Fibroblast of the aortic adventitia (primary cell): ENCODE measurements at regions not wholly inside any gene's neighbourhood (a gene's known extent, or its start where the extent isn't known, plus 50 kb on each side); places are given as distances from the start of the nearest gene placed in this dataset.

Source experiments
- DNase-seq: peaks from one replicate; pipeline ENCODE4 v3.0.0-alpha.2; 2010; ENCODE audit warnings: low read depth
- H3K4me3 ChIP-seq: 2 replicates; pipeline ENCODE4 v1.5.1; 2011; ENCODE audit warnings: low read depth, mild to moderate bottlenecking, control low read depth, low read length, moderate library complexity
- TF ChIP-seq, protein P1 (sequence below): IDR thresholded peaks from 2 replicates; pipeline ENCODE4 v1.5.1; 2011; ENCODE audit warnings: mild to moderate bottlenecking, low read length, control low read depth, inconsistent platforms; ENCODE audit not compliant: insufficient read depth

DNA sequence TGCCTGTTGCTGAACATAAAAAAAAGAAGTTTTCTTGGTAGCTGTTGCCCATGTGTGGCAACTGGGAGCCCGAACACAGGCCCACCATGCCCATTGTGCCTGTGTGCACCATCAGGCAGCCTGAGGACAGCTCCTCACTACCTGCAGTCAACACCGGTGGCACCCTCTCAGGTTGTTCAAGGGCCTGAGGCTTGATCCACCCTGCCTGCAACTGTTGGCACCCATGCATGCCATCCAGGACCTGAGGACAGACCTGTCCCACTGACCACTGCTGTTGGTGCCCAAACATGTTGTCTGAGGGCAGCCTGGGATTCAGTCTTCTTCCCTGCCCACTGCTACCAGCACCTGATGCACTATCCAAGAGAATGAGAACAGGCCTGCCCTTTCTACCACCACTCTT is 661.1 kb upstream of the ZNF804A start:
- no peak overlapping the region for H3K4me3 ChIP-seq
- DNase-seq, result no peak
- TF ChIP-seq, protein P1, sequence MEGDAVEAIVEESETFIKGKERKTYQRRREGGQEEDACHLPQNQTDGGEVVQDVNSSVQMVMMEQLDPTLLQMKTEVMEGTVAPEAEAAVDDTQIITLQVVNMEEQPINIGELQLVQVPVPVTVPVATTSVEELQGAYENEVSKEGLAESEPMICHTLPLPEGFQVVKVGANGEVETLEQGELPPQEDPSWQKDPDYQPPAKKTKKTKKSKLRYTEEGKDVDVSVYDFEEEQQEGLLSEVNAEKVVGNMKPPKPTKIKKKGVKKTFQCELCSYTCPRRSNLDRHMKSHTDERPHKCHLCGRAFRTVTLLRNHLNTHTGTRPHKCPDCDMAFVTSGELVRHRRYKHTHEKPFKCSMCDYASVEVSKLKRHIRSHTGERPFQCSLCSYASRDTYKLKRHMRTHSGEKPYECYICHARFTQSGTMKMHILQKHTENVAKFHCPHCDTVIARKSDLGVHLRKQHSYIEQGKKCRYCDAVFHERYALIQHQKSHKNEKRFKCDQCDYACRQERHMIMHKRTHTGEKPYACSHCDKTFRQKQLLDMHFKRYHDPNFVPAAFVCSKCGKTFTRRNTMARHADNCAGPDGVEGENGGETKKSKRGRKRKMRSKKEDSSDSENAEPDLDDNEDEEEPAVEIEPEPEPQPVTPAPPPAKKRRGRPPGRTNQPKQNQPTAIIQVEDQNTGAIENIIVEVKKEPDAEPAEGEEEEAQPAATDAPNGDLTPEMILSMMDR, result no peak

DNA sequence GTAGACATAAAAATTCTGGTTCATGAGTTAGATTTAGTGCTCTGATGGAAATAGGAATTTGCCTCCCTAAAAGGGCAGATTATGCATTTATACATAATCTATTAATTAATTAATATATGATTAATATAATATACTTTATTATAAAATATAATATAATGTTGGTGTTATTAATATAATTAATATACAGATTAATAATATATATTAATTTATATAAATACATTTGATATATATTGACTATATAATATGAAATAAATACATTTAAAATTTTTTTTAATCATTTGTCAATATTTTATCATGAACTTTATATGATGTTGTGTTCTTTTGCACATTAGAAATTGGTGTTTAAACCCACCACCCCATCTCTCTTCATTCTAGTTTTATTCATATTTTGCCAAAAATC is 652.1 kb upstream of the ZNF804A start:
- TF ChIP-seq, protein P1, result no peak
- H3K4me3 ChIP-seq, result no peak overlapping the region
- DNase-seq, result no peak

DNA sequence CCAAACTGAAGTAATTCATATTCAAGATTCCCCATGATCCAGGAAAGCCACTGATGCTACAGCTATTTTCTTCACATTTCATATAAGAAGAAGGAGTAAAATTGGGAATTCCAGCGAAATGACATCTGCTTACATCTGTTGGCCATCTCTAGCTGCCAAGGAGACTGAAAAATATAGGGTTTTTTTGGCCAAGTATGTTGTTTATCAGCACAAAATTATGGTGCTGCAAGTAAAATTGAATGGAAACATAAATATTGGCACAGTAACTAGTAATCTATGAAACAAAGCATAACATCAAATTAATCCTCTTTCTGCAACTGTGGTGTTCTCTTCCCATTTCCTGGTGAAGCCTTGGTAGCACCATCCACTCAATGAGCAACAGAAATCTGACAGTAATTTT is 649.5 kb upstream of the ZNF804A start:
- DNase-seq, result no peak
- TF ChIP-seq, protein P1, result no peak

DNA sequence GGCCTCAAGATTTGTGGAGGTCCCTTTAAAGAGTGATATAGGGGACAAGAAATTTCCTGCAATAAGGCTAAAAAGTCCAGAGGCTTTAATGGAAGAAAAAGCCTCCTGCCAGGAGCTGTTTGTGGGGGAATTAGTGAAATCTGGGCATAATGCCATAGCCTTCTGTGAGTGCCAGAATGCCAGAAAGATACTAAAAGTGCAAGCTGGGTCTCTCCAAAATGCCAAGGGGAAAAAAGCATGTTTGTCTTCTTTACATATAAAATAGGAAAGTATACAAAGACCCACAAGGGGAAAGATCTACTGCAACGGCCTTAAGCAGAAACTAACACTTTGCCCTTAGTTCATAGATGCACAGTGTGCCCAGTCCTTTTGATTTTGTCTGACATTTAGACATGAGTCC is 647.7 kb upstream of the ZNF804A start:
- H3K4me3 ChIP-seq, result no peak overlapping the region
- TF ChIP-seq, protein P1, result no peak
- no peak for DNase-seq

More for the DNA sequence above, 649.5 kb upstream of the ZNF804A start:
- H3K4me3 ChIP-seq, result no peak overlapping the region

- TF ChIP-seq, protein P1, result no peak
- DNase-seq, result no peak
Measured at GRCh38 chr2:183951630-183952029, 646.7 kb upstream of the ZNF804A start.

GRCh38 chr2:183952741-183953140 is 645.6 kb upstream of the ZNF804A start:
- TF ChIP-seq, protein P1, result no peak
- H3K4me3 ChIP-seq, result no peak overlapping the region
- DNase-seq, result no peak

More at GRCh38 chr2:183951630-183952029, 646.7 kb upstream of the ZNF804A start:
- no peak overlapping the region for H3K4me3 ChIP-seq

GRCh38 chr2:183963609-183964008 is 634.7 kb upstream of the ZNF804A start:
- H3K4me3 ChIP-seq, result no peak overlapping the region
- DNase-seq, result no peak
- TF ChIP-seq, protein P1, result no peak
